HepG2 (cell line): ENCODE measurements at regions not wholly inside any gene's neighbourhood (a gene's known extent, or its start where the extent isn't known, plus 50 kb on each side); places are given as distances from the start of the nearest gene placed in this dataset.

Experiments
- ATAC-seq: fragments of 200-7000 bp; cut with Tn5 transposase; 3 replicates; pipeline ENCODE4 v1.9.1; 2020; ENCODE audit warnings: mild to moderate bottlenecking, moderate library complexity
- BruUV-seq: library from RNA; stranded (reverse); fragments of 400-500 nt; replicated peaks from 2 replicates; lab custom pipeline; 2021; lab: Mats Ljungman, UMichigan
- CTCF ChIA-PET: fragments of 300-600 bp; formaldehyde crosslinking; extraction: SDS; loops from one replicate; lab custom pipeline; 2021; ENCODE audit warnings: low total read pairs, inconsistent platforms, low intra/inter-chr PET ratio; lab: Yijun Ruan, JAX
- POLR2A ChIA-PET: fragments of 350-600 bp; sonication (Branson Sonifier 250); formaldehyde crosslinking; loops from one replicate; lab custom pipeline; 2020; ENCODE audit warnings: antibody characterized with exemption, inconsistent platforms; lab: Yijun Ruan, JAX
- DNase-seq: peaks from one replicate; pipeline ENCODE4 v3.0.0-alpha.2; 2015; ENCODE audit warnings: low spot score
- FAIRE-seq: peaks from 3 replicates; lab custom pipeline; 2011; peaks lifted over from hg19 to GRCh38; lab: Jason Lieb, UNC
- H2AFZ ChIP-seq: one replicate; pipeline ENCODE4 v1.6.1; 2011; ENCODE audit warnings: low read length, inconsistent platforms
- H3K27ac ChIP-seq: fragments of 300-600 bp; 3 replicates; pipeline ENCODE4 v1.8.0; 2011; ENCODE audit warnings: mixed run types, mild to moderate bottlenecking, mixed read lengths, low read length, inconsistent platforms; ENCODE audit not compliant: insufficient read depth; ENCODE audit errors: extremely low read length
- H3K27me3 ChIP-seq, 2 experiments: fragments of 200-600 bp in 1 of 2; 2 replicates in 1 of 2; 3 replicates in 1 of 2; pipeline versions ENCODE4 v1.6.0 to v1.8.0; 2011; ENCODE audit warnings: low read length in 2 of 2, mild to moderate bottlenecking in 2 of 2, moderate library complexity in 2 of 2, inconsistent platforms in 1 of 2; ENCODE audit not compliant: insufficient read depth in 2 of 2, control insufficient read depth in 1 of 2
- H3K36me3 ChIP-seq, 2 experiments: fragments of 200-600 bp in 1 of 2; replicated peaks in 1 of 2; 2 replicates in 1 of 2; 3 replicates in 1 of 2; pipeline versions ENCODE4 v1.5.1 to v1.8.0; 2011; ENCODE audit warnings: low read length in 2 of 2, inconsistent platforms in 1 of 2; ENCODE audit not compliant: insufficient read depth in 2 of 2, control insufficient read depth in 1 of 2
- H3K4me1 ChIP-seq: 2 replicates; pipeline ENCODE4 v1.5.1; 2012; ENCODE audit warnings: low read length, inconsistent platforms; ENCODE audit not compliant: insufficient read depth
- H3K4me2 ChIP-seq: 2 replicates; pipeline ENCODE4 v1.6.0; 2011; ENCODE audit warnings: low read depth, low read length, inconsistent platforms
- H3K4me3 ChIP-seq, 3 experiments: fragments of 200-600 bp in 1 of 3; sonication (generic), shearing (Covaris generic) in 1 of 3; replicated peaks in 1 of 3; 2 replicates each; pipeline ENCODE4 v1.5.1; 2011 to 2016; ENCODE audit warnings: low read length in 3 of 3, inconsistent platforms in 2 of 3, low read depth in 2 of 3, mild to moderate bottlenecking in 2 of 3, control low read depth in 1 of 3, mixed read lengths in 1 of 3; ENCODE audit not compliant: insufficient read depth in 1 of 3
- H3K79me2 ChIP-seq: one replicate; pipeline ENCODE4 v1.6.1; 2011; ENCODE audit warnings: low read length, inconsistent platforms; ENCODE audit not compliant: insufficient read depth
- H3K9ac ChIP-seq: 2 replicates; pipeline ENCODE4 v1.6.0; 2011; ENCODE audit warnings: mild to moderate bottlenecking, low read depth, low read length, inconsistent platforms; ENCODE audit not compliant: insufficient read depth
- H3K9me3 ChIP-seq: 2 replicates; pipeline ENCODE4 v1.5.1; 2012; ENCODE audit warnings: mild to moderate bottlenecking, low read length
- H4K20me1 ChIP-seq: 2 replicates; pipeline ENCODE4 v1.6.0; 2011; ENCODE audit warnings: inconsistent platforms, mild to moderate bottlenecking, low read length, moderate library complexity; ENCODE audit not compliant: insufficient read depth
- DNMT1 ChIP-seq: sonication (generic); formaldehyde crosslinking; IDR thresholded peaks from 2 replicates; pipeline ENCODE4 v1.5.1; 2020; ENCODE audit warnings: mild to moderate bottlenecking, missing genetic modification reagents
- FOXC1 ChIP-seq: sonication (generic); formaldehyde crosslinking; IDR thresholded peaks from 2 replicates; pipeline ENCODE4 v1.8.0; 2022; ENCODE audit warnings: mild to moderate bottlenecking, missing genetic modification reagents, borderline replicate concordance
- KLF15 ChIP-seq: sonication (generic); formaldehyde crosslinking; IDR thresholded peaks from 2 replicates; pipeline ENCODE4 v1.8.1; 2023; ENCODE audit warnings: borderline replicate concordance, mild to moderate bottlenecking, inconsistent platforms, missing genetic modification reagents, mixed read lengths
- LCORL ChIP-seq, 2 experiments: fragments of 450-650 bp in 1 of 2; sonication (generic) in 1 of 2; formaldehyde crosslinking in 1 of 2; IDR thresholded peaks; 2 replicates each; pipeline versions ENCODE4 v1.5.0 to v1.6.1; 2017 to 2020; ENCODE audit warnings: antibody characterized with exemption in 1 of 2, missing genetic modification reagents in 1 of 2
- NFYB ChIP-seq: sonication (generic); formaldehyde crosslinking; IDR thresholded peaks from 2 replicates; pipeline ENCODE4 v1.4.0; 2020; ENCODE audit warnings: missing genetic modification reagents
- NONO ChIP-seq, 2 experiments: fragments of 450-650 bp in 1 of 2; sonication (generic) in 1 of 2; formaldehyde crosslinking in 1 of 2; IDR thresholded peaks in 1 of 2; conservative IDR thresholded peaks in 1 of 2; 2 replicates each; pipeline versions ENCODE4 v1.6.1 to v1.8.0; 2017 to 2022; ENCODE audit warnings: mild to moderate bottlenecking in 1 of 2, missing genetic modification reagents in 1 of 2, moderate library complexity in 1 of 2
- PHF5A ChIP-seq: IDR thresholded peaks from one replicate; pipeline ENCODE4 v1.6.1; 2018; ENCODE audit warnings: low read depth, missing genetic modification reagents; ENCODE audit not compliant: unreplicated experiment
- RBM22 ChIP-seq: fragments of 200-400 bp; formaldehyde crosslinking; optimal IDR thresholded peaks from 2 replicates; pipeline ENCODE3; 2017; ENCODE audit warnings: mild to moderate bottlenecking, low read length, moderate library complexity
- TGIF2 ChIP-seq: IDR thresholded peaks from 2 replicates; pipeline ENCODE4 v1.6.1; 2016; ENCODE audit warnings: control low read depth, missing compliant biosample characterization
- XBP1 ChIP-seq: sonication (generic); formaldehyde crosslinking; IDR thresholded peaks from 2 replicates; pipeline ENCODE4 v1.5.0; 2020; ENCODE audit warnings: missing genetic modification reagents
- ZMYM3 ChIP-seq: sonication (generic); formaldehyde crosslinking; IDR thresholded peaks from 2 replicates; pipeline ENCODE4 v1.5.1; 2020; ENCODE audit warnings: mild to moderate bottlenecking, missing genetic modification reagents
- ZNF20 ChIP-seq: sonication (generic); formaldehyde crosslinking; IDR thresholded peaks from 2 replicates; pipeline ENCODE4 v1.4.0; 2020; ENCODE audit warnings: mild to moderate bottlenecking, moderate library complexity, missing genetic modification reagents
- ZNF615 ChIP-seq: sonication (generic); formaldehyde crosslinking; IDR thresholded peaks from 2 replicates; pipeline ENCODE4 v1.5.0; 2020; ENCODE audit warnings: mild to moderate bottlenecking, missing genetic modification reagents, borderline replicate concordance
- ZNF788 ChIP-seq: sonication (generic); formaldehyde crosslinking; IDR thresholded peaks from 2 replicates; pipeline ENCODE4 v1.5.0; 2020; ENCODE audit warnings: mild to moderate bottlenecking, missing genetic modification reagents, borderline replicate concordance
- WGBS: methylation state at CpG from one replicate; pipeline ENCODE4 v1.1.6; 2017; ENCODE audit warnings: low lambda C conversion rate; 5-methylcytosine and 5-hydroxymethylcytosine counted together
- in situ Hi-C: cut with HindIII; loops from 2 replicates; pipeline ENCODE4 v1.10.0; 2017; ENCODE audit warnings: low pct_unique_long_range_greater_than_20kb; ENCODE audit not compliant: extremely low pct_ligation_motif_present
- intact Hi-C: fragments of 100-400 bp; cut with micrococcal nuclease; formaldehyde crosslinking; loops from one replicate; pipeline ENCODE4 v1.10.0; 2022; ENCODE audit not compliant: unreplicated experiment
- TF ChIP-seq, protein P1 (sequence below): IDR thresholded peaks from 2 replicates; pipeline ENCODE4 v1.4.0; 2020; ENCODE audit warnings: mild to moderate bottlenecking, missing genetic modification reagents

DNA sequence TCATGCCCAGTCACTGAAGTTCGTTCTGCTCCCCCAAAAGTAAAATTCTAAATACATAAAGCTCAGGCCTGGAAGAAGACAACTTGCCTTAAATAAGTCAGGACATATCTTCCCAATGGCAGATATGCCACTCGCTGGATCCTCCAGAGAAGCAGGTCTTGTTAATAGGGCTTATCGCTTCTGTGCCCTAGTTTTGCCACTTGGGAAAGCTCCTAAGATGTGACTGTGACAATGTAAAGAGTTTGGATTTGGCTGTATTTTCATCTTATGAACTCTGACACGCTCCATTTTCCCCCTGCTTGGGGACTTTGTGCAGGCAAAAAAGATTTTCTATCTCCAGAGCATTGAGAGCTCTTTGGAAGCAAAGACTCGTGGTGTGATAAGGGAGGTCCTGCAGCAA, 279.9 kb downstream of the WDR11 start:
- Histone ChIP-seq H3K4me3 (no peak overlapping the region), H3K4me2 (no peak overlapping the region), H3K9ac (no peak overlapping the region), H3K9me3 (no peaks in the 10 kb centered on the region), H3K4me1 (no peaks in the 10 kb centered on the region), H3K36me3 (no peaks in the 10 kb centered on the region), H3K27me3 (peaks cover 1 to 9% of the 10 kb centered on the region in 2 experiments; a peak in 1 of 5 replicates), H4K20me1 (no peaks in the 10 kb centered on the region), H3K79me2 (no peaks in the 10 kb centered on the region), H3K27ac (no peak overlapping the region), H2AFZ (no peak overlapping the region)
- no peak for ATAC-seq
- no peak for DNase-seq
- FAIRE-seq = no peak
- WGBS = 39% methylated on average over 5 of the region's 5 CpGs
- intact Hi-C loops (no loop called here), in situ Hi-C loops (no loop called here)
- no TSS peak for BruUV-seq
- ChIA-PET CTCF (no interaction called here), POLR2A (no interaction called here)
- no peak for TF ChIP-seq LCORL (IDR thresholded peaks at IDR 0.05)
- TF ChIP-seq LCORL (CRISPR knock-in tag; IDR thresholded peaks at IDR 0.05) = no peak
- TF ChIP-seq PHF5A (CRISPR knock-in tag) = no peak
- no peak for TF ChIP-seq ZNF20 (CRISPR knock-in tag)
- TF ChIP-seq ZMYM3 (CRISPR knock-in tag) = no peak
- no peak for TF ChIP-seq ZNF788
- no peak for TF ChIP-seq TGIF2 (CRISPR knock-in tag)
- no peak for TF ChIP-seq KLF15
- TF ChIP-seq RBM22 = no peak

DNA sequence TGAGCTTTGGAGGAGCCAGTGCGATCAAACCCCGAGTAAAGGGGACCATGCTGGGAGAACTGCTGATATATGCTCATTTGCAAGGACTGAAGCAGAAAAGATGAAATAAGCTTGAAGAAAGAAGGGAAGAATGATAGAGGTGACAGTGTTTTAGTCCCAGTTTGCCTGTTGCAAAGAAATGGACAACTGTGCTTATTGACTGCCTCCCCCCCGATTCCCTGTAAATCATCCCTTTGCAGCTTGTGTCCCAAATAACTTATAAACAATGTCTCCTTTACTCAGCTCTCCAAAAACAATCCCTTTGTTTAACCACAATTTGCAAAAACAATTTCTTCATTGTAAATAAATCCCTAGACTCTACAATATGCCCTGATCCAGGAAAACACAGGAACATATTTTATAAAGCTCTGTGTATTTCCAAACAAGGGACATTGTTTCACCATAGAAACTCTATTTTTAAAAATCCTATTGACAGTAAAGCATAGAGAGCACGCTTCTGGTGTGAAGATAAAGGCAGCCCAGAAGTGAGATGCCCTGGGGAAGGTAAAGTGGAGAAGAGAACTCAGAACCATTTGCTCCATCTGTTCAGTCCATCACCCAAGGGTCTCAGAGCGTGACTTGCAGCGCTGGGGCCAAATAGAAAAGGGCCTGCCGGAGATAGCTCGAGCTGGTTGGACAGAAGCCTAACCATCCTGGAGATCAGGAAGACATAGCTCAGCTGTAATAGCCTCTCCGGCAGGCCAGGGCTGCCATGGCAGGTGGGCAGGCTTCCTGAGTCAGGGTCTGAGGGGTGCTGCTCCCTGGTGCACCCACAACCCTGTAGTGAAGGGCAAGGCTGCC, 280.5 kb downstream of the WDR11 start:
- Histone ChIP-seq H3K36me3 (no peaks in the 10 kb centered on the region), H3K4me3 (no peak overlapping the region), H4K20me1 (no peaks in the 10 kb centered on the region), H3K4me1 (no peaks in the 10 kb centered on the region), H3K27ac (no peak overlapping the region), H3K27me3 (peaks cover 0 to 9% of the 10 kb centered on the region in 2 experiments; a peak in 1 of 5 replicates), H3K9me3 (no peaks in the 10 kb centered on the region), H3K79me2 (no peaks in the 10 kb centered on the region), H2AFZ (no peak overlapping the region), H3K9ac (no peak overlapping the region), H3K4me2 (no peak overlapping the region)
- 25% methylated on average over 7 of the region's 9 CpGs for WGBS
- intact Hi-C loops = no loop called here
- BruUV-seq = no TSS peak
- POLR2A ChIA-PET = no interaction called here
- ATAC-seq (no peak), DNase-seq (no peak), FAIRE-seq (no peak)
- CTCF ChIA-PET = no interaction called here
- in situ Hi-C loops = no loop called here
- no peak for TF ChIP-seq XBP1
- no peak for TF ChIP-seq FOXC1
- TF ChIP-seq DNMT1 = no peak
- no peak for TF ChIP-seq NONO (IDR thresholded peaks at IDR 0.05)
- TF ChIP-seq NONO (CRISPR knock-in tag; conservative IDR thresholded peaks at IDR 0.05) = no peak
- TF ChIP-seq ZNF615 (CRISPR knock-in tag) = no peak
- no peak for TF ChIP-seq NFYB
- TF ChIP-seq, protein P1, sequence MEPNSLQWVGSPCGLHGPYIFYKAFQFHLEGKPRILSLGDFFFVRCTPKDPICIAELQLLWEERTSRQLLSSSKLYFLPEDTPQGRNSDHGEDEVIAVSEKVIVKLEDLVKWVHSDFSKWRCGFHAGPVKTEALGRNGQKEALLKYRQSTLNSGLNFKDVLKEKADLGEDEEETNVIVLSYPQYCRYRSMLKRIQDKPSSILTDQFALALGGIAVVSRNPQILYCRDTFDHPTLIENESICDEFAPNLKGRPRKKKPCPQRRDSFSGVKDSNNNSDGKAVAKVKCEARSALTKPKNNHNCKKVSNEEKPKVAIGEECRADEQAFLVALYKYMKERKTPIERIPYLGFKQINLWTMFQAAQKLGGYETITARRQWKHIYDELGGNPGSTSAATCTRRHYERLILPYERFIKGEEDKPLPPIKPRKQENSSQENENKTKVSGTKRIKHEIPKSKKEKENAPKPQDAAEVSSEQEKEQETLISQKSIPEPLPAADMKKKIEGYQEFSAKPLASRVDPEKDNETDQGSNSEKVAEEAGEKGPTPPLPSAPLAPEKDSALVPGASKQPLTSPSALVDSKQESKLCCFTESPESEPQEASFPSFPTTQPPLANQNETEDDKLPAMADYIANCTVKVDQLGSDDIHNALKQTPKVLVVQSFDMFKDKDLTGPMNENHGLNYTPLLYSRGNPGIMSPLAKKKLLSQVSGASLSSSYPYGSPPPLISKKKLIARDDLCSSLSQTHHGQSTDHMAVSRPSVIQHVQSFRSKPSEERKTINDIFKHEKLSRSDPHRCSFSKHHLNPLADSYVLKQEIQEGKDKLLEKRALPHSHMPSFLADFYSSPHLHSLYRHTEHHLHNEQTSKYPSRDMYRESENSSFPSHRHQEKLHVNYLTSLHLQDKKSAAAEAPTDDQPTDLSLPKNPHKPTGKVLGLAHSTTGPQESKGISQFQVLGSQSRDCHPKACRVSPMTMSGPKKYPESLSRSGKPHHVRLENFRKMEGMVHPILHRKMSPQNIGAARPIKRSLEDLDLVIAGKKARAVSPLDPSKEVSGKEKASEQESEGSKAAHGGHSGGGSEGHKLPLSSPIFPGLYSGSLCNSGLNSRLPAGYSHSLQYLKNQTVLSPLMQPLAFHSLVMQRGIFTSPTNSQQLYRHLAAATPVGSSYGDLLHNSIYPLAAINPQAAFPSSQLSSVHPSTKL = no peak
